Type B pancreatic cell (in vitro differentiated cells): ENCODE measurements at regions not wholly inside any gene's neighbourhood (a gene's known extent, or its start where the extent isn't known, plus 50 kb on each side); places are given as distances from the start of the nearest gene placed in this dataset.

Source experiments
- DNase-seq: peaks from one replicate; pipeline ENCODE4 v3.0.0; 2021; ENCODE audit warnings: mixed read lengths; ENCODE audit not compliant: unreplicated experiment; ENCODE audit errors: extremely low spot score
- H3K27ac Mint-ChIP-seq: 2 replicates; pipeline ENCODE4 v1.8.0; 2021; ENCODE audit warnings: mild to moderate bottlenecking, mixed read lengths
- H3K27me3 Mint-ChIP-seq: 2 replicates; pipeline ENCODE4 v1.8.0; 2021; ENCODE audit warnings: mixed read lengths
- H3K36me3 Mint-ChIP-seq: 2 replicates; pipeline ENCODE4 v1.8.0; 2021; ENCODE audit warnings: mixed read lengths
- H3K4me1 Mint-ChIP-seq: one replicate; pipeline ENCODE4 v1.8.0; 2021; ENCODE audit warnings: mixed read lengths; ENCODE audit not compliant: unreplicated experiment
- H3K4me3 Mint-ChIP-seq: 2 replicates; pipeline ENCODE4 v1.8.0; 2021; ENCODE audit warnings: mild to moderate bottlenecking, mixed read lengths
- H3K9me3 Mint-ChIP-seq: 2 replicates; pipeline ENCODE4 v1.8.0; 2021; ENCODE audit warnings: mixed read lengths
- CTCF ChIP-seq: fragments of 200-600 bp; sonication (generic); conservative IDR thresholded peaks from 2 replicates; pipeline ENCODE4 v1.5.0; 2021; ENCODE audit warnings: antibody characterized with exemption, mild to moderate bottlenecking

DNA sequence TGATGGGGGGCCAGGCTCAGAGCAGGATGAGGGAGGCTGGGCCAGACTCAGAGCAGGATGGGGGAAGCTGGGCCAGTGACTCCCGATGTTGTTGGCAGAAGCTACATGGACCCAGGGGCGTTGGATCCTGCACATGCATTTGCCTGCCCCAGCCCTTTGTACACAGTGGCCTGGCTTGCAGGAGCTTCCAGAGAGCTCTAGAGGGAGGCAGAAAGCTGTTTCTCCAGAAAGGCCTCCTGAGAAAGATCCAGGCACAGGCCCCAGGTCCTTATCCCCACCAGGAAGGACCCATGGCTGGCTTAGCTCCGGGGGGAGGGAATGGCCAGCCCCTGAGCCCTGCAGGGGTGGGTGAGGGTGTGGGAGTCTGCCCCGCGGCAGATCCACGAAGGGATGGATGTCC, 106.6 kb upstream of the ACTRT2 start:
- TF ChIP-seq CTCF: no peak
- Mint-ChIP-seq H3K9me3 (peaks cover 6% of the 10 kb centered on the region), H3K4me1 (no peaks in the 10 kb centered on the region), H3K36me3 (peaks cover 4% of the 10 kb centered on the region), H3K27ac (no peak overlapping the region), H3K4me3 (no peak overlapping the region), H3K27me3 (no peaks in the 10 kb centered on the region)
- DNase-seq: no peak

DNA sequence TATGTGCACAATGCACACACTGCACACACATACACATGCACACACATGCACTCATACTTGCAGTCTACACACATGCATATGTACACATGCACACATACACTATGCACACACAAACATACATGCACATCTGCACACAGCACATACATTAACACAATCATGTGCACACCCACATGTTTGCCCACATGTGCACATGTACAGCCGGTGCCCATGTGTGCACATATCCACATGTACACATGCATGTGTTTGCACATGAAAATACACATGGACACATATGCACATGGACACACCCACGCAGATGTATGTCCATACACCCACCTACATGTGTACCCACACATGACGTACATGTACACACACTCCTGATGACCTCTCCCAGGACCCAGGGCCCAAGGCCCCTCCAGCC, 105.1 kb upstream of the ACTRT2 start:
- Mint-ChIP-seq H3K36me3 (peaks cover 4% of the 10 kb centered on the region), H3K4me3 (no peak overlapping the region), H3K4me1 (no peaks in the 10 kb centered on the region), H3K27me3 (no peaks in the 10 kb centered on the region), H3K27ac (no peak overlapping the region), H3K9me3 (peaks cover 6% of the 10 kb centered on the region)
- no peak for DNase-seq
- no peak for TF ChIP-seq CTCF

DNA sequence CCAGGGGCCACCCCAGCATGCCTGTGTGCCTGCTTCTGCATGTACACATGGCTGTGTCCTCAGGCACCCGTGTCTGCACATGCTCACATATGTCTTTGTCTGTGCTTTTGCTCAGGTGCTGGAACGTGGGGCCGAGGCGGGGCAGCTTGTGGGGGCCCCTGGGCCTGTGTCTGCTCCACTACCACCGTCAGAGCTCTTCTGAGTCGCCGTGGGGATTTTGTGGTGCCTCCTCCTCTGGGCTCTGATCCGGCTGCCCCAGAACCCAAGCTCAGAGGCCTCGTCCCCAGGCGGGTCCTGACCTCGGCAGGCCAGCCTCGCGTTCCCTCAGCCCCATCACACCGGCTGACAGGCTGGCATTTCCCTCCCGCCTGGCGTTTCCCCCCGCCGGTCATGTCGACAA, 104.6 kb upstream of the ACTRT2 start:
- Mint-ChIP-seq H3K9me3 (peaks cover 6% of the 10 kb centered on the region), H3K4me1 (no peaks in the 10 kb centered on the region), H3K27ac (no peak overlapping the region), H3K36me3 (peaks cover 4% of the 10 kb centered on the region), H3K4me3 (no peak overlapping the region), H3K27me3 (no peaks in the 10 kb centered on the region)
- no peak for TF ChIP-seq CTCF
- no peak for DNase-seq

DNA sequence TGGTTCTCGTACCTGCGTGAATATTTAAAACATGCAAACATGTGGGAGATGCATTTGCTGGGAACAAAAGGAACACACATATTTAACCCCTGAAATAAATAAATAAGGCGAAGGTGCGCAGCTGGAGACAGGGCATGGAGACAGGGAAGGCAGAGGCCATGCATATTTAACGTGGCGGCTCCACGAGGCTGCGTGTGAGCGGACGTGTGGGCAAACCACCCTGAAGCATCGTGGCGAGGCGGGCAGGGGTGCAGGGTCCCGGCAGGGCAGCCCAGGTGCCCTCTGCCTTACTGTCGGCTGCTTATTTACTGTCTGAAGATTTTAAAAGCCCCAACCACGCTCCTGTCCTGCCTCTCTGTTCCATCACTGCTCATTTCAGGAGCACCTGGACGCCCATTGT, 104.0 kb upstream of the ACTRT2 start:
- Mint-ChIP-seq H3K4me1 (no peaks in the 10 kb centered on the region), H3K36me3 (peaks cover 4% of the 10 kb centered on the region), H3K4me3 (no peak overlapping the region), H3K27me3 (no peaks in the 10 kb centered on the region), H3K9me3 (peaks cover 6% of the 10 kb centered on the region), H3K27ac (no peak overlapping the region)
- DNase-seq: no peak
- no peak for TF ChIP-seq CTCF

DNA sequence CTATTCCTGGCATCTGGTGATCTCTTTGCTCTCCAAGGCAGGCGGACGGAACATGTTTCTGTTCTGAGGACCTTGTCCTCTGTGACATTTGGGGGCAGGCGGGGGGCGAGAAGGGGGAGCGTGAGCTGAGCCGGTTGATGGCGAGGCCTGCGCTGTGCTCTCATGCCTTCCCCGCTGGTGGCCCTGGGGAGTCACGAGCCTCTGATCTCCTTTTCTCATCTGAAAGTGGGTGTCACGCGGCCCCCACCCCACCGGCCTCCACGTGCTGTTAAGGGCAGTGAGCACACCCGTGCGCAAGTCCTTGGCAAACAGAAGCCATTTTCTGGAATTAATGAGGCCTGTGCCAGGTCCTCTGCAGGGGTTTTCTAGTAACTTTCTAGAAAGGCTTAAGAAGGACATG, 102.8 kb upstream of the ACTRT2 start:
- DNase-seq: no peak
- Mint-ChIP-seq H3K4me1 (no peaks in the 10 kb centered on the region), H3K27me3 (no peaks in the 10 kb centered on the region), H3K27ac (no peak overlapping the region), H3K9me3 (peaks cover 6% of the 10 kb centered on the region), H3K4me3 (no peak overlapping the region), H3K36me3 (peaks cover 4% of the 10 kb centered on the region)
- TF ChIP-seq CTCF: no peak

DNA sequence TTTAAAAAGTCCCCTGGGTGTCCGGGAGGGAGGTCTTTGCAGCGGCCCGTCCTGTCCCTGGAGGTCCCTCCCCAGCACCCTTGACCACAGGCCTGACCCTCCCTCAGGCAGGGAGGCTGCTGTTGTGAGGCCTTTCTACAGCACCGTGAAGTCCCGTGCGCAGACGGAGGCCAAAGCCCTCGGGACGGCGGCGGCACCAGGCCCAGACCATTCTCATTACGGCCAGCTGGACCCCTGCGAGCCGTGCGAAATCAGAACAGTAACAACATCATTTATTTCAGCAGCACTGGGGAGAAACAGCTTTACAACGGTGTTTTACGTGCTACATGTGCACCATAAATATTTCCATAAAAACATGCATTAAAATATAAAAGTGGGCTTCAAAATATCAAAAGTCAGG, 101.4 kb upstream of the ACTRT2 start:
- Mint-ChIP-seq H3K4me3 (no peak overlapping the region), H3K27me3 (no peaks in the 10 kb centered on the region), H3K27ac (no peak overlapping the region), H3K4me1 (no peaks in the 10 kb centered on the region), H3K36me3 (peaks cover 4% of the 10 kb centered on the region), H3K9me3 (peaks cover 6% of the 10 kb centered on the region)
- no peak for TF ChIP-seq CTCF
- DNase-seq: no peak
